GM19351 (cell line): ENCODE measurements at regions not wholly inside any gene's neighbourhood (a gene's known extent, or its start where the extent isn't known, plus 50 kb on each side); places are given as distances from the start of the nearest gene placed in this dataset.

Experiments used
- ATAC-seq: cut with Tn5 transposase; IDR thresholded peaks from one replicate; pipeline ENCODE4 v1.9.1; 2021; ENCODE audit warnings: mild to moderate bottlenecking, moderate library complexity; ENCODE audit not compliant: unreplicated experiment

DNA sequence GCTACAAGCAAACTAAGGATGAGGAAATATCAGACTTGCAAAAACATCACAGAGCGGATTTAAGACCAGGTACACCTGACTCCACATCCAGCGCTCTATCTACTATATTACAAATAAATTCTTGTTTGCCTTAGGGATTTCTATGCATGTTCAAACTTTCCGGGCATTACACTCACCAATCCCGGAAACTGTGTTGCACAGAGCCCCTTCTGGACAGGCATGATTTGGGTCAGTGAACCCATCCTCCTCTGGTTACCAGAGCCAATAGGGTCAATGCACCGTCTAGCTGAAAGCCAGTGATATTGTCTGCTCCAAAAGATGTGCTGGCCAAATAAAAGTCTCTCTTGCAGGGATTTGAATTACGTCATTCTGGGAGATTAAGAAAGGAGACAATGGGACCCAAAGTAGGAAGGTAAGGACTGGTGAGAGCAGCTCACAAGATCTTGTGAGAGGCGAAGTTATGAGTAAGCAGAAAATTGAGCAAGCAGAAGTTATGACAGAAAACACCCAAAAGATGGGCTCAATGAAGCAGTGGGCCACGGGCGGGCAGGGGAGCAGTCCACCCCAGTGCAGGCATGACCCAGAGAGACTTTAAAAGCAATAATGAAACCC lies 155.8 kb upstream of the RAI14 start:
- ATAC-seq = no peak

- ATAC-seq = no peak
These were observed 155.1 kb upstream of the RAI14 start for GRCh38 chr5:34501016-34501415.

GRCh38 chr5:34501840-34502239 lies 154.3 kb upstream of the RAI14 start:
- no peak for ATAC-seq

GRCh38 chr5:34502581-34502980 lies 153.5 kb upstream of the RAI14 start:
- no peak for ATAC-seq

- no peak for ATAC-seq
These were observed 152.5 kb upstream of the RAI14 start for GRCh38 chr5:34503379-34504253.

GRCh38 chr5:34504967-34505366 lies 151.2 kb upstream of the RAI14 start:
- no peak for ATAC-seq

DNA sequence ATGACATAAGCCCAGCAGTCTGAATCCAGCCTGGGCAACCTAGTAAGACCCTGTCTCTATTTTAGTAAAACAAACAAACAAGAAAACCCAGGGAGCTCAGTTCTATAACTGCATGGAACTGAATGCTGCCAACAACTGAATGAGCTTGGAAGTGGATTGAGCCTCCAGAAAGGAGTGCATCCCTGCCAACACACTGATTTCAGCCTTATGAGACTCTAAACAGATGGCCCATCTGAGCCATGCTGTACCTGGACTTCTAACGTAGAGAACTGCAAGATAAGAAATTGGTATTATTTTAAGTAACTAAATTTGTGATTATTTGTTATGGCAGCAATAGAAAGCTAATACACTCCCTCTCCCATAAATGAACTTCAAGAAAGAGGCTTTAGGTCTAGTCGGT lies 150.4 kb upstream of the RAI14 start:
- no peak for ATAC-seq

GRCh38 chr5:34507933-34508332 lies 148.2 kb upstream of the RAI14 start:
- no peak for ATAC-seq

DNA sequence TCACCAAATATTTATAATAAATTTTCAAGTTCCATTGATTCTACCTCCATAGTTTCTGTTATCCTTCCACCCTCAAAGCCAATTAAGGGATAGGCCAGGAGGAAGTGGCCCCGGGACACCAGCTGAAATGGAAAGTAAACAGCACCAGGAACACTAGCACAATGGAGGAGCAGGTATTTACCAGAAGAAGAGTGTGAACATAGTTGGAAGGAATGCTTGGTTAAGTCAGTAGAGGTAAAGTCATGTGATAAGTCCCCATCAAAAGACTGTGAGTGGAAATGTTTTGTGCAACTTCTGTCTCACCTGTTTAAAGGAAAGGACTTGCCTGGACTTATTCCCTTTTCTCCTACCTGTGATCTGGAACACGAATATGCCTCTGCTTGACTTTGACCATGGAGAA lies 146.7 kb upstream of the RAI14 start:
- ATAC-seq = no peak

DNA sequence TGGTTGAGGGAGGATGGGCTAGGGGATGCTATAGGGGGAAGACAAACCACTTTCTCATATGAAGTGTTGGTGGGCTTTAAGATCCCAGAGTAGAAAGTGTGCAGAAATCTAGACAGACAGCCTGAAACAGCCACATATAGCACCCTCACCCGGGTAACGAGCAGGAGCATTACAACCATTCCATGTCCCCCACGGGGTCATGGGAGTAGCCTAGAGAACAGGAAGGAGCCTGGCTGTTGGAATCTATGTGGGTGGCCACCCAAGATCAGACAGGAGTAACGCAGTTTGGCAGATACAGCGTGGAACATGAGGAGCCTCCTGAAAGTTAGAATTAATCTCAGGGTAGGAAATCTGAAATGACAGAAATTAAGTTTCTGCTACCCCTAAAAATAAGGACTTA lies 146.1 kb upstream of the RAI14 start:
- ATAC-seq = no peak

DNA sequence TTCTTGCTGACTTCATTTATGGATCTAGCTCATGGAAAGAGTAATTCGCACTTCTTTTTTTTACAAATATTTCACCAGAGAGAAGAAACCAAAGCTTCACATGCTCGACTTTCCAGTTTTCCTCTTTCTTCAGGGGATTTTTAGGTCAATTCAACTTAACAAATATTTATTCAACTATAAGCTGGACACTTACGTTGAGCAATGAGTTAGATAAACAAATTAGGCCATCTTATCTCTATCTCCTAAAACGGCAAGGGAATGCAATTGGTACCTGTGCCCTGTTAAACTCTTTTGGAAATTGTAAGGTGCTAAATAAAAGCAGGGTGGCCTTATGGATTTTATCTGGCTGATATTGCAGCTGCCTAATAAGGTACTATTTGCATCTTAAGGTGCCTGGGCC lies 145.1 kb upstream of the RAI14 start:
- ATAC-seq = no peak

DNA sequence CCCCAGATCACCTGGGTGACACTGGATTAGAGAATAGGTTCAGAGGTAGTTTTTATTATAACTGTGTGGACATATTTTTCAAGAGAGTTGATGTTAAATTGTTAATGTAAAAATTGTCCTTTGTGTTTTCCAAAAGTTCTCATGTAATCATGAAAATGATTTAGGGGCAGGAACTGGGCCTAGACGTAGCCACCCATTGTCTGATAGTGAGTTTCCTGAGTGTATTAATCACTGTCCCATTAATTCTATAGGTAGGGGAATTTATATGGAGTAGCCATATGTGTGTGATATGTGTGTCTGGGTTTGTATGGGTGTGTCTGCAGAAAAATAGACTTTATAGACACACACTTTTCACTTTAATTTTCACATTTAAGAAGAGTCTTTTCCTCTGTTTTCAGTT lies 144.6 kb upstream of the RAI14 start:
- no peak for ATAC-seq

DNA sequence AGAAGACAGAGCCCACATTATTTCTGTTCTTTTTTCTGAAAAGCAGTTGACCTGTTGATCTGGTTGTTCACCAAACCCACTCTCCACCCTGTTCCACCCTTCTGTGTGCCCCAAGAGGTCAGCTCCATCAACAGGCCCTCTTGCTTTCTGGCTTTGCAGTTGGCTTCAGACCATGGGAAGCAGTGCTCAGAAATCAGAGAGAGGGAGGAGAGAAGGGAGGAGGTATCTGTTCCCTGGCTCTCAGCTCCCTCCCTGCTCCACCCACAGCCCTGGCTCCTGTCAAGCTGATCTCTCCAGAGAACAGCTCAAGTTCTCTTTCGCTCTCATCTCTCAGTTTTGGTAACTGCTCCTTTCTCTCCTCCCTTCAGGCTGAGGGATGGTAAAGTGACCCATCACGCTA lies 144.2 kb upstream of the RAI14 start:
- no peak for ATAC-seq

- no peak for ATAC-seq
These were observed 140.0 kb upstream of the RAI14 start for GRCh38 chr5:34516166-34516565.

DNA sequence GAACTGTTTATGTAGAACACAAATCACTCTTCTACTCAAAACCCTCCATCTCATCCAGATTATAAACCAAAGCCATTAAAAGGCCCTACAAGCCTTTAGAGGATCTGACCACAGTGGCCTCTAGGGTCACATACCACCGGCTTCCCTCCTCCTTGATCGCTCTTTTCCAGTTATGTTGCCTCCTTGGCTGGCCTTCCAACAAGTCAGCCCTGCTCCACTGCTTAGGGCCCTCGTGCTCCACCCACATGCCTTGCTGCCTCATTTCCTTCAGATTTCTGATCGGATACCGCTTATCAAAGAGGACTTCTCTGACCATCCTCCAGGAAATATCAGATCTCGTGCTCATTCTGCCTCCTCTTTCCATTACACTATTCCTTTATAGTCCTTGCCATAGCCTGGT lies 139.4 kb upstream of the RAI14 start:
- no peak for ATAC-seq

DNA sequence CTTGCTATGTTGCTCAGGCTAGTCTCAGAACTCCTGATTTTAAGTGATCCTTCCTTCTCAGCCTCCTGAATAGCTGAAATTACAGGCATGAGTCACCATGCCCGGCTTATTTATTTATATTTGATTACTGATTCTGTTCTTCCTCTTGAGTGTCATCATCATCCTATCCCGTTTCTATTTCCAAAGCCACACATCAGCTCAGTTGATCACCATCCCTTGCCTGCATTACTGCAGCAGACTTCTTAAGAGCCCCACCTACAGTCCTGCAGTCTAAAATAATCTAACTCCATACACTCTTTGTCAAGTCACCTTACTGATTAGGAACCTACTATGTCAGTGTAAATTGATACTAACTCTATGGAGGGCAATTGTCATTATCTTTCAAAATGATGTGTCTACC lies 138.9 kb upstream of the RAI14 start:
- no peak for ATAC-seq

GRCh38 chr5:34519489-34520220 lies 136.5 kb upstream of the RAI14 start:
- no peak for ATAC-seq

DNA sequence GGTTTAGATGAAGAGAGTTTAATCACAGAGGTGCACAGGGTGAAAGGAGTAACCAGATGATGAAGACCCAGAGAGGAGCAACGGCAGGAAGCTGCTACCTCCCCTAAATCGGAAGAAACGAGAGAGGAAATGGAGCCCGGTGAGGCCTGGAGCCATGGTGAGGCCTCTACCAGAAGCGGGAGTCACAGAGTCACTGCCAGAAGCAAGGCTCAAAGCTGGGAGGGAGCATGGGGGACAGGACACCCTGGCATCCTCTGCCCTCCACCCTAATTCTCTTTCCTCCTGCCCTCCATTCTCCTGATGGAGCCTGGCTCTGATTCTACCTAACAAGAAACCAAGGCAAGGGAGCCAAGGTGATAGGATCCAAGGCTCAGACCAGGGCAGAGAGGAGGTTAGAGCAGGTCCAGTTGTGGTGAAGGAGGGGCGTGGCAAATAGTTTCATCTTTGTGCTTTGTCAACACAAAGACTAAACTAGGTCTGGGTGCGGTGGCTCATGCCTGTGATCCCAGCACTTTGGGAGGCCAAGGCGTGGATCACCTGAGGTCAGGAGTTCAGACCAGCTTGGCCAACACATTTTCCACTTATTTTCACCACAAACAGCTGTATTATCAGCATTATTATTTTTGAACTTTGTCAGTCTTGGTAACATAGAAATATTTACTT lies 134.4 kb upstream of the RAI14 start:
- ATAC-seq = no peak

GRCh38 chr5:34522599-34523386 lies 133.3 kb upstream of the RAI14 start:
- peak; percentile 91 for ATAC-seq

DNA sequence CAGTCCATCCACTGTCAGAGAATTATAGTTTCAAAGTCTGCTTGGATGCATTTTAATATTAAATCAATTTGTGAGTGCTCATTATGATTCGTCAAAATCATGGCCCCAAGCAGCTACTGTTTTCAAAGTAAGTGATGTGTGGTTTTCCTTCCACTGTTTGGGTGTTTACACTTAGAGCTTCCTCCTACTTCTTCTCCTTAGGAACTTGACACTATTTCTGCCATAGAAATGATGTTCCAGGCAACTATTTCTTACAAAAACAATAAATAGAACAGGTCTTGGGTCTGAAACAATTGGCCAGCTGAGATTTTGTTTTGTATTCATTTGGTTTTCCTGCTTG lies 132.8 kb upstream of the RAI14 start:
- peak; percentile 6 for ATAC-seq

- no peak for ATAC-seq
These were observed 132.0 kb upstream of the RAI14 start for GRCh38 chr5:34524123-34524522.
